ENCODE measurements at regions not wholly inside any gene's neighbourhood (a gene's known extent, or its start where the extent isn't known, plus 50 kb on each side); places are given as distances from the start of the nearest gene placed in this dataset.

DNA sequence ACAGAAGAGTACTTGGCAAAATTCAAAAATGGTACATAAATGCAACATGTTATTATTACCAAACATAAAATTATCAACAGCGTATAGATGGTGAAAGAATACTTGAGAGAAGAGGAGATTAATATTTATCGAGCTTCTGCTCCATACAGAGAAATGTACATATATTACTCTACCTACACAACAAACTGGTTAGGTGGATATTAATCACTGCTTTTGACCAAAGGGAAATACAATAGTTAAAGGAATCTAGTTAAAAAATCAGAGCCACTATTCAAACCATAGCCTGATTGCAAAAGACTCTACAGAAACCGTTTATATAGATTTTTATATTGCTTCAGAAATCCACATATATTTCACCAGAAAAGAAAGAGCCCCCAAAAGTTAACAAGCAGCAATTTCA is 379.3 kb upstream of the PRMT6 start:
- H4K20me1 ChIP-seq (ENCODE audit: insufficient read depth), result no peaks in the 10 kb centered on the region
- no peak for TF ChIP-seq EZH2 (IDR thresholded peaks at IDR 0.05; ENCODE audit: low read depth)
- TF ChIP-seq CTCF (conservative IDR thresholded peaks at IDR 0.05), result no peak
- no TSS peak for BruUV-seq (replicated peaks)
- 0 out of 2 replicates have a peak, but pooled peaks cover 5% of the 10 kb centered on the region for H3K4me1 ChIP-seq (replicated peaks; ENCODE audit: insufficient read depth)
- H3K79me2 ChIP-seq (ENCODE audit: low read depth), result no peaks in the 10 kb centered on the region
- no peaks in the 10 kb centered on the region for H3F3A ChIP-seq (ENCODE audit: insufficient read depth, low read depth)
- no peak overlapping the region for H3K27ac ChIP-seq
- H3K36me3 ChIP-seq (ENCODE audit: low read depth), result no peaks in the 10 kb centered on the region
- ChIA-PET POLR2A (ENCODE audit: unreplicated experiment) (no interaction called here), CTCF (no interaction called here)
- no peaks in the 10 kb centered on the region for H3K9me2 ChIP-seq (ENCODE audit: insufficient read depth)
- no peak overlapping the region for H3K4me3 ChIP-seq
- H2AFZ ChIP-seq, result no peak overlapping the region
- DNase-seq, result no peak
- H3K4me2 ChIP-seq, result no peak overlapping the region
- H3K9me3 ChIP-seq (ENCODE audit: insufficient read depth, low read depth), result no peaks in the 10 kb centered on the region
- intact Hi-C loops (cut with micrococcal nuclease; ENCODE audit: unreplicated experiment), result no loop called here
- H3K27me3 ChIP-seq (ENCODE audit: insufficient read depth, low read depth), result no peaks in the 10 kb centered on the region

DNA sequence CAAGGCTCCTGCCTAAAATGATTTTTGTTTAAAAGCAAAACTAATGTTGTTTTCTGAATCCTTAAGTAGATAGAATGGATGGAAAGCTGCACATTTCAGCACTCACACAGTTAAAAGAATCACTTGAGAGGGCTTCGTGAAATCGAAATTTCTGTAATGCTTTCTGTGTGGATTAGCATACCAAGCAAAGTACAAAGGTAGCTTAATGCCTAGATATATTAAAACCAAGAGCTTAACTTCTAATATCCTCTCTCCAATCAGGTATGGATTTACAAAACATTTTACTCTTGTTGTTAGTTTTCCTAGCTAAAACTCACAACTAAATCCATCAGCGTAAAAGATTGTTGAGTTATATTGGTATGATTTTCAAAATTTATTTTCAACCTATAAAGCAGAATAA is 378.8 kb upstream of the PRMT6 start:
- POLR2A ChIA-PET (ENCODE audit: unreplicated experiment), result no interaction called here
- intact Hi-C loops (cut with micrococcal nuclease; ENCODE audit: unreplicated experiment), result no loop called here
- no TSS peak for BruUV-seq (replicated peaks)

DNA sequence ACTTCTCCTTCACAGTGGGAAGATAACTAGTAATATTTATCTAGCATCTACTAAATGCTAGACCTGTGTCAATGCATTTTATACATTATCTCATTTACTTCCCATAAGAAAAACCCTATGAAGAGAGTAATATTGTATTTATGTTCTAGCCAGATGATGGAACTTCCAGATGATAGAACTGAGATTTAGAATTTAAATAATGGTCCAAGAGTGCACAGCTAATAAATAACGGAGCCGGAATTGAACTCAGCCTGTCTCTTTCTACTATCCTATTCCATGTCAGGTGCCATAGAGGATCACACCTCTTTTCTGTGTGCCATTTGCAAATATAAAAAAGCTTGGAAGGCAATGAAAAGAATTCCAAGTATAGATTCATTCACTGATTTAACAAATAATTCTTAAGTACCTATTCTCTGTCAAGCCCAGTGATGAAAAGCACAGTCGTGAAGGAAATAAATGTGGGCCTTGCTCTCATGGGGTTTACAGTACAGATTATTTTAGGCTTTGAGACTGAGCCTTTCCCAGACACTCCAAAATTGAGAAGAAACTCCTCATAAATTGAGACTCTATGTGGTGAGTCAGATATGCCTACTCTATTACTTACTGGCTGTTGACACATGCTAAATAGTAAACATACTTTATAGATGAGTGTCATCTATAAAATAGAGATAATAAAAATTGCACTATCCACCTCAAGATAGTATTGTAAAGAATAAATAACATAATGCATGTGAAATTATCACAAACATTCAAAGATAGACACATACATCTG is 378.0 kb upstream of the PRMT6 start:
- H3K4me1 ChIP-seq (replicated peaks; ENCODE audit: insufficient read depth), result 0 out of 2 replicates have a peak, but pooled peaks cover 5% of the 10 kb centered on the region
- H2AFZ ChIP-seq, result no peak overlapping the region
- no peak overlapping the region for H3K27ac ChIP-seq
- H4K20me1 ChIP-seq (ENCODE audit: insufficient read depth), result no peaks in the 10 kb centered on the region
- H3F3A ChIP-seq (ENCODE audit: insufficient read depth, low read depth), result no peaks in the 10 kb centered on the region
- ChIA-PET POLR2A (ENCODE audit: unreplicated experiment) (no interaction called here), CTCF (no interaction called here)
- no peak overlapping the region for H3K4me2 ChIP-seq
- H3K4me3 ChIP-seq, result no peak overlapping the region
- H3K79me2 ChIP-seq (ENCODE audit: low read depth), result no peaks in the 10 kb centered on the region
- intact Hi-C loops (cut with micrococcal nuclease; ENCODE audit: unreplicated experiment), result no loop called here
- no peaks in the 10 kb centered on the region for H3K9me2 ChIP-seq (ENCODE audit: insufficient read depth)
- no peaks in the 10 kb centered on the region for H3K27me3 ChIP-seq (ENCODE audit: insufficient read depth, low read depth)
- no peak for DNase-seq
- no peaks in the 10 kb centered on the region for H3K36me3 ChIP-seq (ENCODE audit: low read depth)
- no TSS peak for BruUV-seq (replicated peaks)
- no peaks in the 10 kb centered on the region for H3K9me3 ChIP-seq (ENCODE audit: insufficient read depth, low read depth)
- TF ChIP-seq CTCF (conservative IDR thresholded peaks at IDR 0.05) (no peak), EZH2 (IDR thresholded peaks at IDR 0.05; ENCODE audit: low read depth) (no peak)

More for the DNA sequence above, 378.8 kb upstream of the PRMT6 start:
- Histone ChIP-seq H3K79me2 (ENCODE audit: low read depth) (no peaks in the 10 kb centered on the region), H3K36me3 (ENCODE audit: low read depth) (no peaks in the 10 kb centered on the region), H3F3A (ENCODE audit: insufficient read depth, low read depth) (no peaks in the 10 kb centered on the region), H3K27ac (no peak overlapping the region), H4K20me1 (ENCODE audit: insufficient read depth) (no peaks in the 10 kb centered on the region), H3K9me3 (ENCODE audit: insufficient read depth, low read depth) (no peaks in the 10 kb centered on the region), H2AFZ (no peak overlapping the region), H3K4me1 (replicated peaks; ENCODE audit: insufficient read depth) (0 out of 2 replicates have a peak, but pooled peaks cover 5% of the 10 kb centered on the region), H3K4me3 (no peak overlapping the region), H3K27me3 (ENCODE audit: insufficient read depth, low read depth) (no peaks in the 10 kb centered on the region), H3K9me2 (ENCODE audit: insufficient read depth) (no peaks in the 10 kb centered on the region), H3K4me2 (no peak overlapping the region)
- no peak for DNase-seq
- CTCF ChIA-PET, result no interaction called here
- TF ChIP-seq CTCF (conservative IDR thresholded peaks at IDR 0.05) (no peak), EZH2 (IDR thresholded peaks at IDR 0.05; ENCODE audit: low read depth) (no peak)

Data from PC-9 (cell line).